CD14-positive monocyte (primary cell): ENCODE measurements at regions not wholly inside any gene's neighbourhood (a gene's known extent, or its start where the extent isn't known, plus 50 kb on each side); places are given as distances from the start of the nearest gene placed in this dataset.

ENCODE experiments used
- DNase-seq, 3 donors: peaks; one replicate each; pipeline ENCODE4 v3.0.0-alpha.2; 2011 to 2022
- H2AFZ ChIP-seq: 2 replicates; pipeline ENCODE4 v1.6.0; 2012; ENCODE audit warnings: mild to moderate bottlenecking, low read depth, low read length, inconsistent platforms; ENCODE audit not compliant: insufficient read depth, poor library complexity, severe bottlenecking
- H3K27ac ChIP-seq, 2 donors: 1 replicate in 1 of 2; 2 replicates in 1 of 2; pipeline ENCODE4 v1.5.1; 2012 to 2013; ENCODE audit warnings: low read length in 2 of 2, control low read depth in 1 of 2, inconsistent platforms in 1 of 2, low read depth in 1 of 2, mild to moderate bottlenecking in 1 of 2
- H3K27me3 ChIP-seq, 2 donors: one replicate each; pipeline versions ENCODE4 v1.6.0 to v1.6.1; 2011 to 2013; ENCODE audit warnings: low read length in 2 of 2; ENCODE audit not compliant: control insufficient read depth in 2 of 2, insufficient read depth in 2 of 2
- H3K36me3 ChIP-seq, 2 donors: replicated peaks in 1 of 2; 1 replicate in 1 of 2; 2 replicates in 1 of 2; pipeline versions ENCODE4 v1.5.1 to v1.6.1; 2012 to 2013; ENCODE audit warnings: low read length in 2 of 2, control low read depth in 1 of 2, inconsistent platforms in 1 of 2, mild to moderate bottlenecking in 1 of 2; ENCODE audit not compliant: insufficient read depth in 2 of 2, control insufficient read depth in 1 of 2
- H3K4me1 ChIP-seq, 2 donors: 1 replicate in 1 of 2; 2 replicates in 1 of 2; pipeline versions ENCODE4 v1.5.1 to v1.6.1; 2012 to 2013; ENCODE audit warnings: low read length in 2 of 2, control low read depth in 1 of 2, inconsistent platforms in 1 of 2, mild to moderate bottlenecking in 1 of 2, moderate library complexity in 1 of 2; ENCODE audit not compliant: insufficient read depth in 2 of 2, control insufficient read depth in 1 of 2
- H3K4me2 ChIP-seq: replicated peaks from 2 replicates; pipeline ENCODE3; 2012; ENCODE audit warnings: low read length, moderate library complexity, mild to moderate bottlenecking; ENCODE audit not compliant: poor library complexity, severe bottlenecking; ENCODE audit errors: extremely low read depth
- H3K4me3 ChIP-seq, 3 experiments: fragments of 200-600 bp in 1 of 3; sonication (generic) in 1 of 3; replicated peaks in 1 of 3; 1 replicate in 2 of 3; 2 replicates in 1 of 3; pipeline ENCODE4 v1.5.1; 2011 to 2013; ENCODE audit warnings: low read length in 3 of 3, mild to moderate bottlenecking in 3 of 3, control low read depth in 2 of 3, low read depth in 2 of 3, inconsistent platforms in 1 of 3, moderate library complexity in 1 of 3
- H3K79me2 ChIP-seq: 2 replicates; pipeline ENCODE4 v1.6.0; 2012; ENCODE audit warnings: mild to moderate bottlenecking, control low read depth, inconsistent platforms, low read length, moderate library complexity; ENCODE audit not compliant: insufficient read depth
- H3K9ac ChIP-seq: 2 replicates; pipeline ENCODE4 v1.6.0; 2017; ENCODE audit warnings: low read length, mild to moderate bottlenecking; ENCODE audit not compliant: insufficient read depth, poor library complexity, severe bottlenecking
- H3K9me3 ChIP-seq, 2 donors: replicated peaks in 1 of 2; 1 replicate in 1 of 2; 2 replicates in 1 of 2; pipeline versions ENCODE4 v1.5.1 to v1.6.1; 2012 to 2013; ENCODE audit warnings: low read length in 2 of 2, control low read depth in 1 of 2; ENCODE audit not compliant: control insufficient read depth in 1 of 2, insufficient read depth in 1 of 2
- H4K20me1 ChIP-seq: 2 replicates; pipeline ENCODE4 v1.6.0; 2012; ENCODE audit warnings: mild to moderate bottlenecking, low read length, control low read depth, moderate library complexity; ENCODE audit not compliant: insufficient read depth
- H3K27ac Mint-ChIP-seq, 7 donors: one replicate each; pipeline ENCODE4 v1.8.0; 2020; ENCODE audit warnings: mild to moderate bottlenecking in 7 of 7, mixed read lengths in 7 of 7, moderate library complexity in 6 of 7, inconsistent platforms in 2 of 7
- H3K27me3 Mint-ChIP-seq, 3 donors: one replicate each; pipeline ENCODE4 v1.8.0; 2021 to 2022; ENCODE audit warnings: low read depth in 3 of 3, mild to moderate bottlenecking in 3 of 3, mixed read lengths in 3 of 3, moderate library complexity in 3 of 3, inconsistent platforms in 1 of 3
- H3K36me3 Mint-ChIP-seq, 2 donors: one replicate each; pipeline ENCODE4 v1.8.0; 2020; ENCODE audit warnings: mixed read lengths in 2 of 2, inconsistent platforms in 1 of 2, mild to moderate bottlenecking in 1 of 2
- H3K4me1 Mint-ChIP-seq: one replicate; pipeline ENCODE4 v1.8.0; 2020; ENCODE audit warnings: mild to moderate bottlenecking, mixed read lengths
- H3K4me3 Mint-ChIP-seq, 2 donors: one replicate each; pipeline ENCODE4 v1.8.0; 2020; ENCODE audit warnings: mild to moderate bottlenecking in 2 of 2, mixed read lengths in 2 of 2, moderate library complexity in 1 of 2
- H3K9me3 Mint-ChIP-seq, 7 donors: one replicate each; pipeline ENCODE4 v1.8.0; 2020 to 2022; ENCODE audit warnings: mixed read lengths in 7 of 7, mild to moderate bottlenecking in 6 of 7, moderate library complexity in 6 of 7, inconsistent platforms in 2 of 7
- CTCF ChIP-seq: fragments of 200-600 bp; IDR thresholded peaks from one replicate; pipeline ENCODE4 v1.8.0; 2022; ENCODE audit warnings: antibody characterized with exemption, mild to moderate bottlenecking
- WGBS: methylation state at CpG from one replicate; pipeline ENCODE4 v1.1.5; 2013; ENCODE audit warnings: missing lambda C conversion rate; ENCODE audit not compliant: insufficient coverage; 5-methylcytosine and 5-hydroxymethylcytosine counted together
- intact Hi-C, 2 donors: fragments of 100-400 bp; cut with micrococcal nuclease; formaldehyde crosslinking; loops; one replicate each; pipeline versions ENCODE4 v1.15.0 to v1.15.1; 2023

DNA sequence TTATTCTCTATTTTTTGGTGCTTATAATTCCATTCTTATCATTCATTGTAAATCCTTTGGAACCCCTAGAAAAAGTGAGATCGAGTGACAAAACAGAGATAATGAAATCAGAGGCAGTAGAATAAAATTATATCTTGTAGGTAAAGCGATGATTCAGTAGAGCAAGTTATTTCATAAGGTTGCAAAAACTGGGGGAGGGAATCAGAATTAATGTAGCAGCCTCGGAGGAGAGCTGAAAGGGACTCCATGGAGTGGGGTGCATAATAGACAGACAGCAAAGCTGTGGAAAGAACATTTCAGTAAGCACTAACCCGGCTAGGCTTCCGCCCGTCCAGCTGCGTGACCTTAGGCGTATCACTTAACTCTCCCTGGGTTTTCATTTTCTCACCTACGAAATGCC lies 289.7 kb downstream of the EN1 start:
- Histone ChIP-seq H3K4me1 (no peaks in the 10 kb centered on the region), H3K27me3 (no peaks in the 10 kb centered on the region), H3K4me2 (no peak overlapping the region), H3K9me3 (no peaks in the 10 kb centered on the region), H2AFZ (no peak overlapping the region), H3K36me3 (no peaks in the 10 kb centered on the region), H3K79me2 (no peaks in the 10 kb centered on the region), H3K9ac (no peak overlapping the region), H4K20me1 (no peaks in the 10 kb centered on the region), H3K27ac (no peak overlapping the region), H3K4me3 (no peak overlapping the region)
- intact Hi-C loops = no loop called here
- 79% methylated on average over 3 of the region's 9 CpGs for WGBS
- Mint-ChIP-seq H3K36me3 (no peaks in the 10 kb centered on the region), H3K27me3 (peaks cover 0 to 6% (median 1%) of the 10 kb centered on the region in 3 donors), H3K27ac (no peak overlapping the region), H3K4me1 (no peaks in the 10 kb centered on the region), H3K4me3 (no peak overlapping the region), H3K9me3 (peaks cover 0 to 5% (median 0%) of the 10 kb centered on the region in 7 donors)
- no peak for TF ChIP-seq CTCF
- DNase-seq = no peak

GRCh38 chr2:118557016-118557415 lies 290.4 kb downstream of the EN1 start:
- TF ChIP-seq CTCF = no peak
- Histone ChIP-seq H3K9ac (no peak overlapping the region), H4K20me1 (no peaks in the 10 kb centered on the region), H3K27me3 (no peaks in the 10 kb centered on the region), H3K4me2 (no peak overlapping the region), H3K4me1 (no peaks in the 10 kb centered on the region), H2AFZ (no peak overlapping the region), H3K36me3 (no peaks in the 10 kb centered on the region), H3K9me3 (no peaks in the 10 kb centered on the region), H3K4me3 (no peak overlapping the region), H3K79me2 (no peaks in the 10 kb centered on the region), H3K27ac (no peak overlapping the region)
- H3K9me3 Mint-ChIP-seq = peaks cover 0 to 6% (median 0%) of the 10 kb centered on the region in 7 donors
- H3K27me3 Mint-ChIP-seq = peaks cover 0 to 6% (median 1%) of the 10 kb centered on the region in 3 donors
- H3K4me3 Mint-ChIP-seq = no peak overlapping the region
- intact Hi-C loops = no loop called here
- H3K27ac Mint-ChIP-seq = no peak overlapping the region
- H3K4me1 Mint-ChIP-seq = no peaks in the 10 kb centered on the region
- H3K36me3 Mint-ChIP-seq = no peaks in the 10 kb centered on the region
- WGBS = 98% methylated on average over 4 of the region's 5 CpGs
- DNase-seq = no peak
